MG63 (cell line): ENCODE measurements at regions not wholly inside any gene's neighbourhood (a gene's known extent, or its start where the extent isn't known, plus 50 kb on each side); places are given as distances from the start of the nearest gene placed in this dataset.

Experiments used
- DNase-seq: peaks from one replicate; pipeline ENCODE4 v3.0.0-alpha.2; 2020
- H3K27me3 ChIP-seq: fragments of 250-450 bp; sonication (Bioruptor Pico); 2 replicates; pipeline ENCODE4 v1.5.1; 2020; ENCODE audit warnings: mild to moderate bottlenecking, moderate library complexity
- H3K36me3 ChIP-seq: fragments of 250-450 bp; sonication (Bioruptor Pico); 2 replicates; pipeline ENCODE4 v1.5.1; 2020; ENCODE audit warnings: mild to moderate bottlenecking, moderate library complexity
- H3K4me3 ChIP-seq: fragments of 250-450 bp; sonication (Bioruptor Pico); 2 replicates; pipeline ENCODE4 v1.5.1; 2020; ENCODE audit warnings: mild to moderate bottlenecking, moderate library complexity
- H3K9me3 ChIP-seq: fragments of 250-450 bp; sonication (Bioruptor Pico); 2 replicates; pipeline ENCODE4 v1.5.1; 2020; ENCODE audit warnings: mild to moderate bottlenecking, moderate library complexity

- H3K4me3 ChIP-seq, result no peak overlapping the region
- DNase-seq, result no peak
- peaks cover 40% of the 10 kb centered on the region for H3K27me3 ChIP-seq
- no peaks in the 10 kb centered on the region for H3K9me3 ChIP-seq
- H3K36me3 ChIP-seq, result no peaks in the 10 kb centered on the region
These were observed 255.6 kb downstream of the OTUD1 start for GRCh38 chr10:23694446-23694920.

GRCh38 chr10:23694921-23695824 is 256.3 kb downstream of the OTUD1 start:
- H3K4me3 ChIP-seq, result no peak overlapping the region
- DNase-seq, result no peak
- H3K9me3 ChIP-seq, result no peaks in the 10 kb centered on the region
- H3K27me3 ChIP-seq, result peaks cover 40% of the 10 kb centered on the region
- no peaks in the 10 kb centered on the region for H3K36me3 ChIP-seq

GRCh38 chr10:23695825-23696420 is 257.0 kb downstream of the OTUD1 start:
- no peaks in the 10 kb centered on the region for H3K9me3 ChIP-seq
- DNase-seq, result no peak
- H3K27me3 ChIP-seq, result peaks cover 37% of the 10 kb centered on the region
- no peak overlapping the region for H3K4me3 ChIP-seq
- H3K36me3 ChIP-seq, result no peaks in the 10 kb centered on the region

GRCh38 chr10:23696476-23696875 is 257.6 kb downstream of the OTUD1 start:
- Histone ChIP-seq H3K36me3 (no peaks in the 10 kb centered on the region), H3K9me3 (no peaks in the 10 kb centered on the region), H3K4me3 (no peak overlapping the region), H3K27me3 (peaks cover 36% of the 10 kb centered on the region)
- no peak for DNase-seq

DNA sequence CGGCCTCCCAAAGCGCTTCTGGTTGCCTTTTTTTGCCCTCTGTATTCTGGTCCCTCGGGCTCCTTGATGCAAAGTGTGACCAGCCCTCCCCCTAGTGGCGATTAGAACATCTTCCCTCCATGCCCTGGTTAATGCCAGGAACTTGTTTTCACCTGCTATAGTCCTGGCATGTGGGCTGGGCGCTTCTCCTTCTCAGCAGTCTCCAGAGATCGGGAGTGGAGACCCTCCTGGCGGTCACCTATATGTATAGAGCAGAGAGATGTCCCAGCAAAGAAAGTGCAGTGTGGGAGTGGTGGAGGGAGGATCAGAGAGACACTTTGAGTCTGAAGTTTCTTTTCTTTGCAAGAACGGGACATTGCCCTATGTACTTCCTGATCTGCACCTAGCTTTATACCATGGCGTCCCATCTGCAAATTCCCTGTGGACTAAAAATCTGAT is 264.1 kb downstream of the OTUD1 start:
- Histone ChIP-seq H3K9me3 (no peaks in the 10 kb centered on the region), H3K27me3 (0 out of 2 replicates have a peak, but pooled peaks cover 2% of the 10 kb centered on the region), H3K36me3 (no peaks in the 10 kb centered on the region), H3K4me3 (no peak overlapping the region)
- DNase-seq, result peak; percentile 39

DNA sequence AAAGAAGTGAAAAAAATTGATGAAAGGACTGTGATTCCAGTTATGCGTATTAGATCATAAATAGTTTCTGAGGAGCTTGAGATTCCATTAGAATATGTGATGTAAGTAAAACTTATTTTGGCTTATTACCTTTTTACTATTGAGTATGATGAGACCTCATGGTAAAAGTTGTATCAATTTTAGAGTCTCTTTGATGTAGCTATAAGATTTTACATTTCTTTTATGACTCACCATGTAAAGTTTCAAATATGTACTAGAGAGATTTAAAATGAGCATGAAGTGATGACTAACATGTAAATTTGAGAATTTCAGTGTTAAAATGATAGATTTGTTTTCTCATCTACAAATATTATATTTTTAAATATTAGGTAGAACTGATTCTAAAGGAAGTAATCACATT is 276.5 kb downstream of the OTUD1 start:
- Histone ChIP-seq H3K27me3 (no peaks in the 10 kb centered on the region), H3K36me3 (no peaks in the 10 kb centered on the region), H3K4me3 (no peak overlapping the region), H3K9me3 (no peaks in the 10 kb centered on the region)
- DNase-seq, result no peak

DNA sequence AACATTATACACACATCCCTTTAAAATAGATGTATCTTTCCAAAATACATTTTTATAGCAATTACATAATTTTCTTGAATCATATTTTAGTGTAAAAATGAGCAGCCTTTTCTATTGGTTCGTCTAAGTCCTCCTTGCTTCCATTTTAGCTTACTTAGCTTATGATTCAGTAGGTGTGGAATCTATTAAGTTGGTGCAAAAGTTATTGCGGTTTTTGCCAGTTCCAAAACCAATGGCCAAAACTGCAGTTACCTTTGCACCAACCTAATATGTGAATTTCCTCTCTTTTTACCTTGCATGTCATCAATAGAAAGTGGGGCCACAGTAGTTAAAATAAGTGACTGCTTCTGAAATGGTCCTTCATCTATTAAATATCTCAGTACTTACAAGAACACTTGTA is 279.0 kb downstream of the OTUD1 start:
- no peaks in the 10 kb centered on the region for H3K27me3 ChIP-seq
- H3K9me3 ChIP-seq, result no peaks in the 10 kb centered on the region

DNA sequence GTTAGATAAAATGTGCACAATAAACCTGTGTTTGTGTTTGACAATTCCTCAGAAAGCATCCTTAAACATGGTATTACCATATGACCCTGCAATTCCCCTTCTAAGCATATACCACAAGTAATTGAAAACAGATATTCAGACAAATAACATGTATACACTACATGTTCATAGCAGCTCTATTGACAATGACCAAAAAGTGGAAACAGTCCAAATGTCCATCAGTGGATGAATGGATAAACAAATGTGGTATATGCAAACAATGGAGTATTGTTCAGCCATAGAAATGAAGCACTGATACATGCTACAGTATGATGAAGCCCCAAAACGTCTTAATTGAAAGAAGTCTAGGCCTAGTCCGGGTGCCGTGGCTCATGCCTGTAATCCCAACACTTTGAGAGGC is 280.1 kb downstream of the OTUD1 start:
- no peaks in the 10 kb centered on the region for H3K27me3 ChIP-seq
- no peaks in the 10 kb centered on the region for H3K9me3 ChIP-seq
- no peak for DNase-seq

More for the DNA sequence above, 279.0 kb downstream of the OTUD1 start:
- H3K36me3 ChIP-seq, result no peaks in the 10 kb centered on the region
- DNase-seq, result no peak
- H3K4me3 ChIP-seq, result no peak overlapping the region

DNA sequence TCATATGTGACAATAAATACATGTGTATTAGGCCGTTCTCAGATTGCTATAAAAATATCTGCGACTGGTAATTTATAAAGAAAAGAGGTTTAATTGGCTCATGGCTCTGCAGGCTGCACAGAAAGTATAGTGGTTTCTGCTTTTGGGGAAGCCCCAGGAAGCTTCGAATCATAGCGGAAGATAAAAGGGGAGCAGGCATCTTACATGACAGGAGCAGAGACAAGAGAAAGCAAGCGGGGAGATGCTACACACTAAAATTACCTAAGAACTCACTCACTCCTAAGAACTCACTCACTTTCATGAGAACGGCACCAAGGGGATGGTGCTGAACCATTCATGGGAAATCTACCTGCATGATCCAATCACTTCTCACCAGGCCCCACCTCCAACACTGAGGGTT is 284.9 kb downstream of the OTUD1 start:
- Histone ChIP-seq H3K9me3 (no peaks in the 10 kb centered on the region), H3K36me3 (no peaks in the 10 kb centered on the region), H3K27me3 (no peaks in the 10 kb centered on the region), H3K4me3 (no peak overlapping the region)
- no peak for DNase-seq

More for the DNA sequence above, 280.1 kb downstream of the OTUD1 start:
- Histone ChIP-seq H3K4me3 (no peak overlapping the region), H3K36me3 (no peaks in the 10 kb centered on the region)

DNA sequence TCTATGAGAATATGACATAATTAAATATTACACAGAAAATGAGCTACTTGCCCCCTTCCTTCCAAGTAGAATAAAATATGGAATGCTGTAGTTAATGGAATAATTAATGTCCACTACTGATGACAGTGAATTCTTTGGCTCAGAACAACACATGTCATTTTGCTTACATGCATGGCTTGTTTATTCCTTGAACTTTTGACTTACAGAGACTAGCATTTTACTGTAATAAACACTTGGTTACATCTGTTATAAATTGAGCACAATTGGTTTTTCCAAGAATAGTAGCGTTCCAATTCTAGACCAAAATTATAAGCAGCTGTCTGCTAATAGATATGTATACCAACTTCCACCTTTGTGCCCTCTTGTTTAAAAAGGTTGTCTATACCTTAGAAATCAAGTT is 286.7 kb downstream of the OTUD1 start:
- no peak for DNase-seq
- Histone ChIP-seq H3K36me3 (no peaks in the 10 kb centered on the region), H3K27me3 (no peaks in the 10 kb centered on the region), H3K4me3 (no peak overlapping the region), H3K9me3 (no peaks in the 10 kb centered on the region)

DNA sequence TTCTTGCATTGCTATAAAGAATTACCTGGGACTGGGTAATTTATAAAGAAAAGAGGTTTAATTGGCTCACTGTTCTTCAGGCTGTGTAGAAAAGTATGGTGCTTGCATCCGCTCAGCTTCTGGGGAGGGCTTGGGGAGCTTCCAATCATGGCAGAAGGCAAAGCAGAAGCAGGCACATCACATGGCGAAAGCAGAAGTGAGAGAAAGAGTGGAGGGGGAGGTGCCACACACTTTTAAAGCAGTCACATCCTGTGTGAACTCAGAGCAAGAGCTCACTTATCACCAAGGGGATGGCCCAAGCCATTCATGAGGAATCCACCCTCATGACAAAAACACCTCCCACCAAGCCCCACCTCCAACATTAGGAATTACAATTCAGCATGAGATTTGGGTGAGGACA is 303.5 kb downstream of the OTUD1 start:
- H3K27me3 ChIP-seq, result no peaks in the 10 kb centered on the region
- H3K36me3 ChIP-seq, result no peaks in the 10 kb centered on the region
- H3K9me3 ChIP-seq, result no peaks in the 10 kb centered on the region
- DNase-seq, result no peak
- H3K4me3 ChIP-seq, result no peak overlapping the region

DNA sequence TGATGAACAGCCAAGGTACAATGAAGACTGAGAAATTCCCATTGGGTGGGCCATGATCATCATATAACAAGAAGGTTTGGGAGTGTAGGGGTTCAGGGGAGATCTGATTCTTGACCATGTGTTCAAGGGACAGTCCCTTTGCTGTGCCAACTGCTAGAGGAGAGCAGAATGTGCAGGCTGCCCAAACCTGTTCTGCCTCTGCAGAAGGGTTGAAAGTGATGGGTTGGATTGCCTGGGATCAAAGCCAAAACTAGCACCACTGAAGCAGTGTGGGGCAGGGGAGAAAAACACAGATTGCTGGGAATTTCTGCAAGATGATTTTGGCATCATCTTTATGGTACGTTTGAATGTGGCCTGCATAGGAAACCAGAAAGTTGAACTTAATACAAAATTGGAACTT is 303.9 kb downstream of the OTUD1 start:
- no peak for DNase-seq
- Histone ChIP-seq H3K27me3 (no peaks in the 10 kb centered on the region), H3K36me3 (no peaks in the 10 kb centered on the region), H3K4me3 (no peak overlapping the region), H3K9me3 (no peaks in the 10 kb centered on the region)

DNA sequence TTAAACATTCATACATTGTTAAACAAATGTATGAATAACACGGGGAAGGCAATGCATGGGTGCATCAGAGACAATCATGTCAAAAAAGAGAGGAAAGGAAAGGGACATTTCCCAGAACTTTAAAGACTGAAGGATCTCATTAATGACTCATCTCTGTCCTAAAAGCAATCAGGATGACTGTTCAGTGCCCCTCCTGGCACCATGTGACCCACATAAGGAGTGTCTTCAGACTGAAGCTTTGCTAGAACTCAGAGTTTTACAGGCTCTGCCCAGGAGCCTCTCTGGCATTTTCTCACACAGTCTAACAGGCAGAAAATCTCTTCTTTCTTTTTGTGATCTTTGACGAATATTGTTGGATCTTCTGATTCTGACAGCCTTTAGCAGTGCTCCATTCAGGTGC is 315.3 kb downstream of the OTUD1 start:
- no peaks in the 10 kb centered on the region for H3K9me3 ChIP-seq
- H3K27me3 ChIP-seq, result no peaks in the 10 kb centered on the region
- no peak overlapping the region for H3K4me3 ChIP-seq
- no peak for DNase-seq
- H3K36me3 ChIP-seq, result no peaks in the 10 kb centered on the region

- H3K9me3 ChIP-seq, result no peaks in the 10 kb centered on the region
- no peak for DNase-seq
- no peaks in the 10 kb centered on the region for H3K36me3 ChIP-seq
- H3K4me3 ChIP-seq, result no peak overlapping the region
- H3K27me3 ChIP-seq, result no peaks in the 10 kb centered on the region
These were observed 316.1 kb downstream of the OTUD1 start for GRCh38 chr10:23754941-23755340.

- H3K27me3 ChIP-seq, result no peaks in the 10 kb centered on the region
- no peak for DNase-seq
- no peaks in the 10 kb centered on the region for H3K36me3 ChIP-seq
- no peaks in the 10 kb centered on the region for H3K9me3 ChIP-seq
- H3K4me3 ChIP-seq, result no peak overlapping the region
These were observed 316.7 kb downstream of the OTUD1 start for GRCh38 chr10:23755556-23755955.

- no peaks in the 10 kb centered on the region for H3K9me3 ChIP-seq
- H3K36me3 ChIP-seq, result no peaks in the 10 kb centered on the region
- H3K27me3 ChIP-seq, result no peaks in the 10 kb centered on the region
- no peak overlapping the region for H3K4me3 ChIP-seq
- DNase-seq, result no peak
These were observed 329.4 kb downstream of the OTUD1 start for GRCh38 chr10:23768281-23768680.

DNA sequence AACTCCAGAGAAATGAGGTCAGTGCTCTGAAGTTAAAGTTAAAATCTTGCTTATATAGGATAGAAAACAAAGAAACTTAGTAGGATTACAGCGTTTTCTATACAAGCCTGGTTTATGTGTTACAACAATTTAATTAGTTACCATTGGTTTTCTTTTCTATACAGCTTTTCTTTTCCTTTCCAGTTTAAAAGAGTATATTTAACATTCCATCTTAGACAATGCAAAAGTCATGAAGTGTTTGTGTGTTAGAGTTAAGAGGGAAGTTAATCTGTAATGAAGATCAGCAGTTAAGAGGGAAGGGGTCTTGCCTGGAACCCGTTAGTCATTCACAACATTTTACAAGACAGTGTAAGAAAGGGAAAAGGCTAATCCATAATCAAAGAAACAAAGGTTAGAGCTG is 338.3 kb downstream of the OTUD1 start:
- no peak for DNase-seq
- Histone ChIP-seq H3K9me3 (no peaks in the 10 kb centered on the region), H3K36me3 (no peaks in the 10 kb centered on the region), H3K4me3 (no peak overlapping the region), H3K27me3 (no peaks in the 10 kb centered on the region)

- DNase-seq, result no peak
- Histone ChIP-seq H3K27me3 (no peaks in the 10 kb centered on the region), H3K4me3 (no peak overlapping the region)
These were observed 340.4 kb downstream of the OTUD1 start for GRCh38 chr10:23779301-23779700.

More at GRCh38 chr10:23779301-23779700, 340.4 kb downstream of the OTUD1 start:
- H3K36me3 ChIP-seq, result no peaks in the 10 kb centered on the region
- no peaks in the 10 kb centered on the region for H3K9me3 ChIP-seq
